CD4-positive, alpha-beta T cell treated with Interleukin-6 at 100 ng/mL for 8 hours (primary cell): ENCODE measurements at regions not wholly inside any gene's neighbourhood (a gene's known extent, or its start where the extent isn't known, plus 50 kb on each side); places are given as distances from the start of the nearest gene placed in this dataset.
A peak's percentile ranks its signal among the peaks of the same experiment; 100 is the strongest.
"Not testable (repeated sequence)": the region's sequence is repeated elsewhere in the genome, so short reads cannot be mapped to it uniquely, and the experiment has no call there.

ENCODE experiments used
- DNase-seq: peaks from one replicate; pipeline ENCODE4 v3.0.0-alpha.2; 2020; ENCODE audit warnings: mixed read lengths, low spot score

DNA sequence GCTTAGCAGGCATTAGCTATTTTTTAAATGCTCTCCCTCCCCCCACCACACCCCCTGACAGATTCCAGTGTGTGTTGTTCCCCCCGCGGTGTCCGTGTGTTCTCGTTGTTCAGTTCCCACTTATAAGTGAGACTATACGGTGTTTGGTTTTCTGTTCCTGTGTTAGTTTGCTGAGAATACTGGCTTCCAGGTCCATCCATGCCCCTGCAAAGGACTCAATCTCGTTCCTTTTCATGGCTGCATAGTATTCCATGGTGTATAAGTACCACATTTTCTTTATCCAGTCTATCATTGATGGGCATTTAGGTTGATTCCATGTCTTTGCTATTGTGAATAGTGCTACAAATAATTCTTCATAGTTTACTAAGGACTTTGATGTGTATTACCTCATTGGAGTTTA is 97.3 kb upstream of the ZEB2 start:
- not testable (repeated sequence) for DNase-seq

DNA sequence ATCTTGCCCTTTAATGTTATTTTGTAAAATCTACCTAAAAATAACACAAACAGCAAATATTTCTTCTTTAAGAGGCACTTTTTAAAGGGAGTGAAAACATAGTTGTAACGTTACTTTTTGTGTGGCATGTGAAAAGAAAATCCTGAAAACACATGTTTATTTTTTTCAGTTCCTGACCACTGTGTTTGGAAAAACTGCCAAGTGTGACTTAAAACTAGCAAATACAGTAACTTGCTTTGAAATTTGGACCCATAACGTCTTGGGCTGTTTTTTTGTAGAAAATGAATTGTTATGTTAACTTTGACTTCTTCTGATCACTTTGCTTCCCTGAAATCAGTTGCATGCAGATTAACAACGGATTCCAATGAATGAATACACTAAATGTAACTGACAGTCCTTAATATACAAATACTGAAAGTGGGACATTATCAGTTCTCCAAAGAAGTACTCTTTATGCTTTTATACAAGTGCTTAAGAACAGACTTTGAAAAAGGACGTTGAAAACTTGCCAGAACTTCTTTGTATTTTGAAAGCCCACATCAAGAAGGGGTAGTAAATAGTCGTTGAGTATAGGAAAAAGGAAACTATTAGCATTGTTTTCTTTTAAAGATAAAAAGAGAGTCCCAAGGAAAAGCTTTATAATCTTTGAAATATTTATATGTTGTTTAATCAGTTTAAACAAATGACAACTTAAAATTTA is 96.1 kb upstream of the ZEB2 start:
- no peak for DNase-seq

DNA sequence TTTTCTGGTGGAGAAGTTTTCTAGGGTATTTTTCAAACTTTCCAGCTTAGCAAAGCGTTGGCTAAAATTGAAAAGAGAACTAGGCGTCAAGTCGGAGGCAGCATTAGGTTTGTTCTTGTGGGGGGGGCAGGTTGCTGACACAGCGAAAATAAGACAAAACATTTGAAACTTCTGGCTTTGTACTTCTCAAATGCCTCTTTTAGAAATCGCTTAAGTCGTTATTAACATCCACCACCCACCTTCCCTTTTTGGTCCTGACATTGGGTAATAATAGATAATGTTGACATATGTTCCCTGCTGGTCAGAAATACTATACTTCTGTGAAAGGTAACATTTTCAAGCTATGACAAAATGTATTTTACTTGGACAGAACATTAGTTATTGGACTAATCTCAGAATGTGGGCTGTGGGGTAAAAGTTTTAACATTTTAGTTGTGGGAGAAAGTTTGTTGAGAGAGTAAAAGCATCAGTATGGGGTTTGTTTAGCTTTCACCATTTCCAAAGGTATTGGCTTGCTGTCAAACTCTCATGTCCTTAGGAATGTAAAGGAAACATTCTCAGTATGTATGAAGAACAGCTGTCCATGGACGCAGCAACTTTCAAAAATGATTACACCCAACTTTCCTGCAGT is 88.1 kb upstream of the ZEB2 start:
- DNase-seq = no peak

DNA sequence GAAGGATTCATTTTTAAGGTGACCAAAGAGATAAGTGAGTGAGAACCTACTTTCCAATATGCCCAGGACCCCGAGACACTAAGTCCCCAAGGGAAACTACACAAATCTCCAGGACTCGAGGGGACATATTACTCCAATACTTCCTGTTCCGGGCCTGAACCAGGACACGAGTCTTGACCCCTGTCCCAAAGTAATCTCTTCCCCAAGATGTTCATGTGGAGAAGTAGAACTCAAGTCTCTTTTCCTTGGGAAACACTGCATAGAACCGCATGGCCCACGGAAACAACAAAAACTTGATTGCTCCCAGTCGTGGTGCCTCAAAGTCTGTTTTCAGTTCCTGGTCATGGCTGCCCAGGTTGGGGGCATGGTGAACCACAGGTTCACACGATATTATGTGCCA is 87.2 kb upstream of the ZEB2 start:
- DNase-seq = no peak

DNA sequence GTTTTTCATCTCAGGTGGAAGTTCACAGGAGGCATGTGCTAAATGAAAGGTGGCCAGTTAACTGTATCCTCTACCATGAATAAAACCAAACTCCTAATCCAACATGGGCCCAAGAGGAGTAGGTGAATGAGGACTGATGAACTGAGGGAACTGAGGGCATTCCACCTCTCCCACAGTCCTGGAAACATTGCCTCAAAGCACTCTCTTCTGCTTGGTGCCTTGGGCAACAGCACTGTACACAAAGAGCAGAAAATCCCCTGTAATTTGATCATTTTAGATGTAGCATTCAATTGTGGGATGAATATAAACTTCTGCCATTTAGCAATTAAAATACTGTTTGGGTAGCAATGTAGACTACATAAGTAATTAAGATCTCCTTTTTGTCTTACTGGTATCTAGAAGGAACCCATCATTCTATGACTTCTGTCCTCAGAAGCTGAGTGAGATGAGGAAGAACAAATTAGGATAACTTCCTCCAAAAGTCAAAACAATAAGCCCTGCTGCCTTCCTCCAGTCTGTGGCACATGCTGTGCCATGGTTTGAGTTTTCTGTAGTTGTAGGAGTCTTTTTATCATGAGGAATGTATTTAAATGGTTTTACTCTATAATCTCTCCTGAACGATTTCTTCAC is 86.7 kb upstream of the ZEB2 start:
- DNase-seq = no peak

DNA sequence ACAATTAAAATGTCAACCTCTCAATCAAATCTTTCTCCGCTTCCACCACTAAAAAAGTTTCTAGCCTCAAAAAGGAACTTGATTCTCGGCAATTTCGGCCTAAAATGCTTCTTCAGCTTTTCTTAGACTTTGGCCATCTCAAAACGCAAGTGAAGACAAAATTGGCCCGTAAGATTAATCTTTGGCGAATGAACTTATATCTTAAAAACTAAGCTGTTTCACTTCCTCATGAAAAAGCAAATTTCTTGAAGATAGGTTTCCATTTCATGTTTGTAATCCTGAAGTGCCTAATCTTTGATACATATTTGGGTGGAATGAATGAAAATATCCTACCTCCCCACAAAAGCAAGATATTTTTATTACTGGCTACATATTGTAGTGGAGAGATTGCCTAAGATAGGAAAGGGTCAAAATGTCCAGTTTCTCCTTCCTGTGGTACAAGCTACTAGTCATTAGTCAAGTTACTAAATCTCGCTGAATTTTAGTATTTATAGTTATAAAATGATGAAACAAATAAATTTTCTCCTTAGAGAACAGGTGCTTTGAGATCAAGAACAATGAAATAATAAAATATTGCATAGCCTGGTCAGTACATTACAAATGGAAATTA is 85.4 kb upstream of the ZEB2 start:
- DNase-seq = no peak

DNA sequence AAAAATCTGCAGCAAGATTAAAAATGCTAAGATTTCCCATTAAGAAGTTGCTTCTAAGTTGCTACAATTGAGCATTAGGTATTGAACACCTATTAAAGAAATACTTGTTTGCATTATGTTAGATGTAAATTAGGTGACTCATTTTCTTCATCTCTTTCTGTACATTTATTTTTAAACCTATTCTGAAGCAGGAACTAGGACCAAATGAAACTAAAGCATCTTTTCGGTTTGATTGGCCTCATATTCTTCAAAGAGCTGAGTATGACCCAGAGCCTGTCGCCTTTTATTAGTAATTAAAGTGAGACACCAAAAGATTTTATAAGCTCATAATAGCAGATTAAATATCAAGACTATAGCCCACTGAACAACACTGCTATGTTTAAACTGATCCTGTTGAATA is 83.4 kb upstream of the ZEB2 start:
- no peak for DNase-seq

DNA sequence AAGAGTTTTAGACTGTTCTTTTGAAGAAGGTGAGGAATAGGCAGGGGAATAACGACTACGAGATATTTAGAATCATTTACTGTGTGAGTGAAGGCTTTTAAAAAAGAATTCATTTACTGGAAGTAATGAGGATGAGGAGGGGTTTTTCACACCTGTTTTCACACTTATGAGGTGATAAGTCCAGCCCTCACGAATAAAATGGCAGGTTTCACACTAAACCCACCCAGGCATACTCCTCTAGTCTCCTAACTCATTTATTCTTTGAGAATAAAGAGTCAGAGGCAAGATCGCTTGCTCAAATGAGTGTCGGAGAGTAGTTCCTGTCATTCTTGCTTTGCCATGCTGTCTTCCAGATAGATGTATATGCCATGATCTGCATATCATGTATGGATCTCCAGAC is 79.0 kb upstream of the ZEB2 start:
- no peak for DNase-seq

DNA sequence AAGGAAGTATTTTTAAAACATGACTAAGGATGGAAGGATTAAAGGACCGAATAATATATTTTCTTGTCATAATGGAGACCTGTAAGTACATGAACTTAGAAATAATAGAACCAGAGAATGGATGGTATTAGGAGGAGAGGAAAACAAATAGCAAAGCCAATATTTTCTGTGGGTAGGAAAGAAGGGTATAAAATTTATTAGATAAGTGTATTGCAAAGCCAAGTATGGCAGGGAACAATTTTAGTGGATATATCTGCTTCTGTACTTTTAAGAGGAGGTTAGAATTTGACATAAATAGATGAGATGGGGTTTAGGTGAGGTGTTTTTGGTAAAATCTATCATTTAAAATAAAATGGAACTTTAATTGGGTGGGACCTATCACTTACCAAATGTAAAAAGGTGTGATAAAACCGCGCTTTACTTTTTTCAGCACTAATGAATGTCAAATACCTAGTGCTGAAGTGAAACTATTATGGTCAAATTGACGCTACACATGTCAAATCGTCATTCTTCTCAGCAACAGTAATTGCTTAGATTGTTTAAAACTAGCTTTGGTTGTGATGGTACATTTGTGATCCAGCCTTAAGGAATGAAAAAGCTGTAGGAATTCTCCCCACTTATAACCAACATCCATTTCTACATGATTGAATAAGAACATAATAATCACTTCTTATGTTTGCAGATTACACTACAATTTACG is 78.1 kb upstream of the ZEB2 start:
- no peak for DNase-seq

DNA sequence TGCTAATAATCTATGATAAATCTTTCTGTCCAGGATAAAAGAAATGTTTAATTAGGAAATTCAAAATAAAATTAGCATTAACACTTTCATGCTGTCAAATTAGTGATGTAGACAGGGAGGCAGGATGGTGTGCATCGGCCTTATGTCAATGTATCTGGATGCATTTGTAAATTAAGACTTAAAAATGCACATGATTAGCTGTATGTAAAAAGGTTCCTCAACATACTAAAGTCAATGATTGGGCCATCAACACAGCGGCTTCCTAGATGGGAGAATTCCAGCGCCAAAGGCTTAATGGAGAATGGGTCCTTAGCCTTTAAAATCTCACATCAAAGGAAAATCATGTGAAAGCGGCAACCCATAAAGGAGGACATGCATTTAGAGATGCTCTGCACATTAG is 77.5 kb upstream of the ZEB2 start:
- DNase-seq = no peak

DNA sequence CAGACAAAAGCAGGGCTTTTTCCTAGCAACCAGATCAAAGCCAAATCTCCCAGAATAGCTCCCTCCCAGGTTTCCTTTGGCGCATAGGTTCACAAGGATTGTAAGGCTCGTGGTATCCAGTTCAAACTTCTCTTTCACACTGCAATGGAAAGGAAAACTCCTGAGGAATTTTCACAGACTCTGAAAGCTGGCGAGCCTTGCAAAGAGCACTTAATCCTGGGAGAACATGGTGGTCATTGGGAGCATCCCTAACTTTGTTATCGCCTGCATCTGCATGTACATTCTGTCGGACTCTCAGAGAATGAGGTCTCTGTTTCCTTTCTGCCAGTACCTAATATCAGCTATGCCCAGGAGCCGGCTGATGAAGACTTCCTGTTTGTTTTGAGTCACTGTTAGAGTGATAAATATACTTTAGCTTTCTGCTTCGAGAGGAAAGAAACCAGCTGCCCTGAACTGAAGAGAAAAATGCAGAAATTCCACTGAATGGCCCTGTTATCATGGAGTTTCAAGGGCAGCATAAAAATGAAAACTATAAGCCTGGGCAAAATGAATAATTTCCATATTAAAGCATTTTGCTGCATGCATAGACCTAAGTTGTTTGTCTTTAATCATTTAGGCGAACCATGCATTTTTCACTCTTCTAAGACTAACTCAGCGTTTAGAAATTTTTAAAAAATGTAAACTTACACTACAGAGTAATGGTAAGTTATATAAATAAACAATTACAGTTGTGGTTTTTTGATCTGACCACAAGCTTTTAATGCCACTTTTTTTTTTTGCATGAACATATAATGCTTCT is 76.4 kb upstream of the ZEB2 start:
- DNase-seq = peak; percentile 9

DNA sequence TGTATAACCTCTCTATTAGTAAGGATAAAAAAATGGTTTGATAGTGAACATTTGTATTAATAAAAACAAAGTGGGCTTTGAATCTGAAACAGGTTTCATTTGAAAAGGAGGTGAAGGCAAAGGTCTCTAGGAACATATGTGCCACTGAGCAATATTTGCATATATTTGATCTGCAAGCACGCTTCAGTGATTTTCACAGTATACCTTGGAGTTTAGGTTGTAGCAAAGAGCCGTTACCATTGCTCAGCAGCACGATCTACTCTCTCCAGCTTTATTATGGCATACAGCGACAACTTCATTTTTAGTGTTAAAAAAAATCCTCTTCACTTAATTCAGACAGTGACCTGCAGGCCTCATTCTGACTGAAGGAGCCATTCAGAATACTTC is 75.8 kb upstream of the ZEB2 start:
- DNase-seq = no peak

DNA sequence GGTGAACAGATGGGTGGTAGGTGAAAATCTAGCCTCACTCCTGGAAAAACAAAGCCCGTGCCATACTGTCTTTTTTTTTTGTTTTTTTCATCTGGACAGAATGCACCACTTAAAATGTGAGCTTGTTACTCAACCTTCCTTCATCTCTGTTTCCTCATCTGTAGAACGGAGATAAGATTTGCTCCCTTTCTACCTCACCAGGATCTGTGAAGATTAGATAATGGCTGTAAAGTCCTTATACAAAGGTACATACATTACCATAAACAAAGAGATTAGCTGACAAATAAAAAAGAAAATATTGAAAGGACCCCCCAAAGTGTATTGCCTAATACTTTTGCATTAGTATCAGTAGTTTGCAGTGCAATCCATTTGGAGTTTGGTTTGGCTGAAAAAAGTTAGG is 75.4 kb upstream of the ZEB2 start:
- no peak for DNase-seq

DNA sequence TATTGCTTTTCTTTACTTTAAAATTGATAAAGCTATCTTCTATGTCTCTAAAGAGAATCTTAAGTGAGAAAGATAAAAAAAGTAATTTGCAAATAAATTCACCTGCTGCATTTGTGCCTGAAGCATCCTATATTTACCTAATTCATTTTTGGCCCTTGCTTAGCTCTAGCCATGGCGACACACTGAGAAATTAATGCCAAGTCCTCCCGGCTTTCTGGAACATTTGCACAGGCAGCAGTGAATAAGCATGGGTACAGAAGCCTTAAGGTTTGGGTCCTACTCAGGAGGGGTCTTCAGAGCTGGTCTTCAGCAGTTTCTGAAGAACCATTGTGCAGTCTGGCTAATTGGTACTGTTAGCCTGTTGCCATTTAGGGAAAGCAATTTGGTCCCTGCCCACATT is 73.9 kb upstream of the ZEB2 start:
- no peak for DNase-seq

DNA sequence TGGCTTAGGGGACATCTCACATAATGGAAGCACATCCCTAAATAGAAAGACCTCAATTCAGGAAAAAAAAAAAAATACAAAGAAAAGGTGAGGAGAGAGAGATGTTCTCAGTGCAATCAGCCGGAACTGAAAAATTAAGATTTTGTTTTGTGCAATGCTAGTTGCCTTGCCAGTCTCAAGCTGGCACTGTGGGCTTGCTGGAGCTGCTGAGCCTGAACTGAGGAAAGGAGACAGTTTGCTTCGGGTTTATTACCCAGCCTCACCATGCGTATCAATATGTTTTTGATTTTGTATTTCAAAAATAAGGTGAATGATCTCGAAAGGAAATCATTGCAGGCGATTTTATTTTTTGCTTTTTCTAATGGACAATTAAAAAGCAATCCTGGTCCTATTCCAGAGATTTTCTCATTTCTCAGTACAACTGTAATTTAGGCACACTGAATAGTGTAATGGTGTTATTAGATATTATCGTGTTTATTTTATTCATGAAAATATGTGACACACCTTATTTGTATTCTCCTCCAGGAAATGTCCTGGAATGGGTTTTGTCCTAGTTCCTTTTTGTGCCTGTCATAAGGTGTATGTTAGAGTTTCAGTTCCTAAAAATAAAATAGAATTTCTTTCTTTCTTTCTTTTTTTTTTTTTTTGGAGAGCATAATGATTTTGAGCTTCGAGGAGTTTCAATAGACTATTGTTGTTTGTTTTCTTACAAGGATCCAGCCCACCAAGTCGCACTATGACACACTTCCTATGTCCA is 72.8 kb upstream of the ZEB2 start:
- no peak for DNase-seq

DNA sequence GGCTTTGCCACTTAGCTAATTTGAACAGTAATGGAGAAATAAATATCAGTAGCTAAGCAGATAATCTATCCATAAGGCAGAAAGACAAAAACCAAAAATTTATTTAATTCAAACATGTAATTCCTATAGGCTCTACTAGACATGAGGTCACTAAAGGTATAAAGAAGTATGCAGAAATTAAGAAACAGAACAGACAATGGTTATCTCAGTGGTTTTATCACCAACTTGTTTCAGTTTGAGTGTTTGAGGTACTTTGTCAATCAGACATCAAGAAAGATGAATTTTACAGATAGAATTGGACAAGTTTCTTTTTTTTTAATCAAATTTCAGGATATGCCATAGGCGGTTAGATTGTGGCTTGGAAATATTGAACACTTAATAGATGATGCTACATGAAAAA is 67.4 kb upstream of the ZEB2 start:
- no peak for DNase-seq

DNA sequence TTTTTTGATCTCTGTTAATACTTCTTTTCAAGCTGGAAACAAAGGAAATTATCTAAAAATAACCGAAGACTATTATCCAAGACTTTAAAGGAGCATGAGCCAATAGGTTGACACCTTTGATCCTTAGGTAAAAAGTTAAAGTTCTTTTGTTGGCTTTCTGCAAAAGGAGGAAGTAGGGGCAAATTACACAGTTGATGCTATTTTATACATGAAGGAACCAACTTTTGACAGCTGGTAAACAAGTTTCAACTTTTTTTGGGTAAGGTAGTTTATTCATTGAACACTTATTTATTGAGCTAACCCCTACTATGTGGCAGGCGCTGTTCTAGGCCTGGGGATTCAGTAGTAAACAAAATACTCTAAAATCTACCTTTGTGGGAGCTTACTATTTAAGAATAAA is 66.6 kb upstream of the ZEB2 start:
- no peak for DNase-seq

DNA sequence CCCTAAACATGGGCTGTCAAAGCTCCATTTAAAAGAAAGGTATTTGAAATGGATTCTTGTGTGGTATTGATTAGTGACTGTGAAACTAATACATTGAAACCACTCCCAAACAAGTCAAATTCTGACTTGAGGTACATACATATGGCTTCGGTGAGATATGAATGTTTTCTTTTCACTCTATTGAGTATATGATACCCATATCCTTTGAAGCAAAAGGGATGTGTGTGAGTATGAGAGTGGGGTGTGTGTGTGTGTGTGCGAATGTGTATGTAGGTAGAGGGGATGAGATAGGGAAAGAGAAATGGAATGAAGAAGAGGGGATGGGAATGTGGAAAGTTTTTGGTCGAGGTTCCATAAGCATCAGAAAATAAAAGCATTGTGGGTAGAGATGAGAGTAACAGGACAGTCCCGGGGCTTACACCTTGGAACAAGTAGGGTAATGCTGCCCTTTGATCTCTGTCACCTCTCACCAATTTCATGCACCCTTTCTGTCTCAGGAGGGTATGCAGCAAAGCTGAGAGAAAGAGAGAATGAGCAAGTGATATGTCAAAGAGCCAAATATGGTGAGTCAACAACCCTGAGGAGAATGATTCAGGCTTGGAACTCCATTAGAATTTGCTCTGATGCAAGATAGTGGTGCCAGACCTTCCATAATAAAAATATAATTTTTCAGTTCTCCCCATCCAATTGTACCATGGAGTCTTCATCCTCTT is 64.0 kb upstream of the ZEB2 start:
- no peak for DNase-seq

DNA sequence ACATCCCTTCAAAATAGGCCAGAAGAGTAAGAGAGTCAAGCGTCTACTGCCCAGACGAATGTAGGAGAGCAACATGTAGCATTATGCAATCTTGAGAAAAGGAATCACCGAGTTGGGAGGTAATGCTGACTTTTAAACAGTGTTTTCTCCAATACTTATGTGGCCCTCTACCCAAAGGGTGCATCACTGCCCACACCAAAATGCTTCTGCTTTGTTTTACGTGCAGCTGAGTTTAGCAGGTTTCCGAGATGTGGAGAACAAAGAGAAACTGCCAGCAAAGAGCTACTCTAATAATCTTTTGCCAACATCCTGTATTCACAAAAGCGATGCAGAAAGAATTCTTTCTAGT is 63.4 kb upstream of the ZEB2 start:
- no peak for DNase-seq

DNA sequence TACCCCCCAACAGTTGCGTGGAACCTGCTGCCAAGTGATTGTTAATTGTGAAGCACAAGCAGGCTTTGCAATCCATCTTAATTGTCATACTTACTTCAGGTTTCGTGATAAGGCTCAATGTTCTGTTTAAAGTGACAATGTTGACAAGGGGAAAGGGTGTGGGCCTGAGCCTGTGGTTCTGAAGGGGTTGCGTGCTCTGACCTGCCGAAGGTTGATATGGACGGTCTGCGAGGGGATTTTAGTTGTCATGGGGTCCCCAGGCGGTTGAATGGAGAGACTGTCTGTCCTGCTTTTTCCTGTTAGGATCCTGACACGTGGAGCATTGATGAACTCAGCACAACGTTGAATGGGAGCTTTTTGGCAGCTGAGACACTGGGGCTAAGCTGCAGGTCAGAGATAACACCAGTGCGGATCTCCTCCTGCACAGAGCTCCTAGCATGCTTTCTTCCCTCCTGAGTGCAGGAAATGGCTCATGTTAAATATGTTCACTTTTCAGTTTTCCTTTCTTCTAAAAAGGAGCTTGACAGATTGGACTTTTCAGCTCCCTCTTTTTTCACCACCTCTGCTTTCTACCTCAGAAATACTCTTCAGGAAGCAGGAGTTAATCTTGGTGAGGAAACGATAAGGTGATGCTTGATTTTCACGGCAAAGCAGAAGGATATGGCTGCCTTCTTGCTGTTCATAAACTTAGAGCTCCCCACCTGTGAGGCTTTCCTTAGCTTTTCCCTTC is 62.9 kb upstream of the ZEB2 start:
- no peak for DNase-seq
